ENCODE measurements at regions not wholly inside any gene's neighbourhood (a gene's known extent, or its start where the extent isn't known, plus 50 kb on each side); places are given as distances from the start of the nearest gene placed in this dataset.

DNA sequence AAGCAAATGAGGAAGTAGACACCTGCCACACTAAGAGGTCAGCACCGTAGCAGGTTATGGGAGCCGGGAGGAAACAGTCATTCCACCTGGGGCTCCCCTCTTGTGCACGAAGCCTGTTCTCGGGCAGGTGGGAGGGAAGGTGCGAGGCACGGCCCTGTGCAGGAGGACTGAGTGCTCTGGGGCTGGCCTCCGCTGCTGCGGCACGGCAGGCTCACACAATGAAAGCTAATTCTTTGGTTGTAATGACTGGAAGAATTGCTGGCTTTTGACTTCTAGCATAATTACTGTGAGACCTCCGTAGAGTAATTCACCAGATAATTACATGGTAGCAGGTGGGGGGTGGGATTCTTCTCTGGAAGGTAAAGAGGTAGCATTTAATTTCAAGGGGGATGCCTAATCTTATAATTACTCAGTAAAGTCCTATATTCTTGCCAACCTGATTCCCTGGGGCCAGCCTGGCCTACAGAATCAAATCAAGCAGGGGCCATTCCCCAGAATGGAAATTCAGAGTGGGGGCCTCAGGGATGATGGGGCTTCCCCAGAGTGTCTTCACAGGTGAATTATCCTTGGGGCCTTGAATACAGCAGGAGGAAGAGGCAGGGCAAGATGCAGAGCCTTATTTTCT lies 129.1 kb downstream of the TPRA1 start:
- no peak overlapping the region for H3K27ac ChIP-seq
- TF ChIP-seq CTCF (IDR thresholded peaks at IDR 0.05) = no peak
- no peaks in the 10 kb centered on the region for H3K4me1 ChIP-seq (ENCODE audit: control insufficient read depth in 1 of 2, insufficient read depth in 1 of 2, low read depth in 1 of 2, low read length in 1 of 2)
- H3K4me3 ChIP-seq (ENCODE audit: low read depth in 1 of 2, low read length in 1 of 2) = no peak overlapping the region
- H3K36me3 ChIP-seq = no peaks in the 10 kb centered on the region
- H3K27me3 ChIP-seq = peaks cover 43% of the 10 kb centered on the region
- H3K9me3 ChIP-seq = no peaks in the 10 kb centered on the region

GRCh38 chr3:127459891-127460290 lies 130.6 kb downstream of the TPRA1 start:
- peaks cover 58% of the 10 kb centered on the region for H3K27me3 ChIP-seq
- no peaks in the 10 kb centered on the region for H3K9me3 ChIP-seq
- H3K36me3 ChIP-seq = no peaks in the 10 kb centered on the region
- no peak overlapping the region for H3K27ac ChIP-seq
- H3K4me3 ChIP-seq (ENCODE audit: low read depth in 1 of 2, low read length in 1 of 2) = no peak overlapping the region
- TF ChIP-seq CTCF (IDR thresholded peaks at IDR 0.05) = no peak
- H3K4me1 ChIP-seq (ENCODE audit: control insufficient read depth in 1 of 2, insufficient read depth in 1 of 2, low read depth in 1 of 2, low read length in 1 of 2) = no peaks in the 10 kb centered on the region

GRCh38 chr3:127458696-127459604 lies 131.6 kb downstream of the TPRA1 start:
- Histone ChIP-seq H3K36me3 (no peaks in the 10 kb centered on the region), H3K9me3 (no peaks in the 10 kb centered on the region)
- TF ChIP-seq CTCF (IDR thresholded peaks at IDR 0.05) = no peak

GRCh38 chr3:127457546-127458145 lies 132.9 kb downstream of the TPRA1 start:
- peaks cover 80% of the 10 kb centered on the region for H3K27me3 ChIP-seq

More at GRCh38 chr3:127458696-127459604, 131.6 kb downstream of the TPRA1 start:
- H3K4me1 ChIP-seq (ENCODE audit: control insufficient read depth in 1 of 2, insufficient read depth in 1 of 2, low read depth in 1 of 2, low read length in 1 of 2) = no peaks in the 10 kb centered on the region
- no peak overlapping the region for H3K4me3 ChIP-seq (ENCODE audit: low read depth in 1 of 2, low read length in 1 of 2)
- no peak overlapping the region for H3K27ac ChIP-seq
- H3K27me3 ChIP-seq = peaks cover 68% of the 10 kb centered on the region

GRCh38 chr3:127457094-127457475 lies 133.4 kb downstream of the TPRA1 start:
- no peak overlapping the region for H3K4me3 ChIP-seq (ENCODE audit: low read depth in 1 of 2, low read length in 1 of 2)
- no peaks in the 10 kb centered on the region for H3K9me3 ChIP-seq
- peaks cover 85% of the 10 kb centered on the region for H3K27me3 ChIP-seq
- no peaks in the 10 kb centered on the region for H3K4me1 ChIP-seq (ENCODE audit: control insufficient read depth in 1 of 2, insufficient read depth in 1 of 2, low read depth in 1 of 2, low read length in 1 of 2)
- no peak overlapping the region for H3K27ac ChIP-seq
- no peaks in the 10 kb centered on the region for H3K36me3 ChIP-seq
- no peak for TF ChIP-seq CTCF (IDR thresholded peaks at IDR 0.05)

More at GRCh38 chr3:127457546-127458145, 132.9 kb downstream of the TPRA1 start:
- Histone ChIP-seq H3K36me3 (no peaks in the 10 kb centered on the region), H3K9me3 (no peaks in the 10 kb centered on the region), H3K27ac (no peak overlapping the region), H3K4me3 (ENCODE audit: low read depth in 1 of 2, low read length in 1 of 2) (no peak overlapping the region), H3K4me1 (ENCODE audit: control insufficient read depth in 1 of 2, insufficient read depth in 1 of 2, low read depth in 1 of 2, low read length in 1 of 2) (no peaks in the 10 kb centered on the region)
- no peak for TF ChIP-seq CTCF (IDR thresholded peaks at IDR 0.05)

All from neutrophil (primary cell).